ENCODE measurements at regions not wholly inside any gene's neighbourhood (a gene's known extent, or its start where the extent isn't known, plus 50 kb on each side); places are given as distances from the start of the nearest gene placed in this dataset.
"Not testable (repeated sequence)": the region's sequence is repeated elsewhere in the genome, so short reads cannot be mapped to it uniquely, and the experiment has no call there.

- DNase-seq, result no peak
These were observed 379.3 kb downstream of the MAFB start for GRCh38 chr20:40309731-40310130.

- DNase-seq, result no peak
These were observed 381.0 kb downstream of the MAFB start for GRCh38 chr20:40307997-40308396.

DNA sequence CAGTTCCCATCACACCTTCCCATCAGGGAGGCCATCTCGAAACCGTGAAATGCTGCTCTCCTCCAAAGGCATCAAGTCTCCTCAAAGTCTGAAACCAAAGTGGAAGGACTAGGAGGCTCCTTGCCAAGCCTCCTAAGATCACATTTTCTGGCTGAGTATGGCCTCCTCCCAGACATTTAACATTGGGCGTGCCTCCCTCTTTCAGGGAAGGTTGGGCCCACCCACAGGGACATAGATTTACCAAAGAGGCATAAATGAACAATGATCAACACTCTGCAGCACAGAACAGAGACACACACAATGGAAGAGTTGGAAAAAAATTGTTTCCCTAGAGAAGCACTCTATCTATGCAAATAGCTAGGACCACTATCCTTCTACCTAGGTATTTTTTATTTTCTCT lies 381.8 kb downstream of the MAFB start:
- no peak for DNase-seq

DNA sequence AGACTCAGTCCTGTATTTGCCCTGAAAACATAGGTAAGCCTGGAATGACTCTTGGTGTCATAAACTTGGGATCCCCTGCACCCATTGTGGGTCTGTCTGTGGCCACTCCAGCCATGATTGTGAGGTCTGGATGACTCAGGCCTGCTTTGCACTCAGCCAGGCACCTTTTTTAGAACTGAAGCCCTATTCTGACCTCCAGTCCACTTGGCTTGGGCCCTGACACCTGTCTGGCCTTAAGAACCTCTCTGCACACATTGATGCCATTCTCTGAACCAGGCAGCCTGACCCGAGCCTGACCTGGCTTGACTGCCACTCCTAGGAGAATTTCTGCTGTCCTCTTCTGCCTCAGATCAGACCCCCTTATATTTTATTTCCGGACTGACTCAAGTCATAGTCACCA lies 383.7 kb downstream of the MAFB start:
- DNase-seq, result no peak

GRCh38 chr20:40304119-40304613 lies 384.9 kb downstream of the MAFB start:
- DNase-seq, result no peak

DNA sequence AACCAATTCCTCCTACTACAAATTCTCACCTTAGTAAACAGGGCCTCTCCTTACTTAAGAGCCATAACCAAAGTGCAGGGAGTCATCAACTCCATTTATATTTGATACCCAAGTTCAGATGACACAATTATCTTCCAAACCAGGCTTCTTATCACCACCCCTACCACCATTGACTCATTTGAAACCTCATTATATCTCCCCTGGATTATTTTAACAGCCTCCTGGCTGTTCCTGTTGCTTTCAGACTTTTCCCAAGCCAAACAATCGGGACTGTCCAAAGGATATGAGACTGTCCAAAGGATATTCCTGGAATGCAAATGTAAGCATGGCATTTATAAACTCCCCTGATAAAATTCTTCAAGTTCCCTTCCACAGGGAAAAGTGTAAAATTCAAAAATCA lies 394.3 kb downstream of the MAFB start:
- no peak for DNase-seq

DNA sequence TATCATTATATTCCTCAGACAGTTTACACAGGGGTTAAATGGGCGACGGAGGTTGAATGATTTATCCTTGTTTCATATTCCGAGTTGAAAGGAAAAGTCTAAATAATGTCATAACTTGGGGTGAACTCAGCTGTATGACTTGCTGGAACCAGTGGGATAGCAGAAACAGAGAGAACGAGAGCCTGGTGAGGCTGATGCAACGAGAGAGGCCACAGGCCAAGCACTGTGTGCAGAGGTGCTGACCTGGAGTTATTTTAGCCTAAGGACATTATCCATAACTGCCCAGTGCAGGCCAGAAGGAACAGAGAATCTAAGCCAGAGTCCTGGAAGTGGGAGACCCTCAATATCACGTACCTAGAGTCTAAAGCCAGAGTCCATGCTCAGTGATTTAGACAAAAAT lies 394.9 kb downstream of the MAFB start:
- DNase-seq, result no peak

DNA sequence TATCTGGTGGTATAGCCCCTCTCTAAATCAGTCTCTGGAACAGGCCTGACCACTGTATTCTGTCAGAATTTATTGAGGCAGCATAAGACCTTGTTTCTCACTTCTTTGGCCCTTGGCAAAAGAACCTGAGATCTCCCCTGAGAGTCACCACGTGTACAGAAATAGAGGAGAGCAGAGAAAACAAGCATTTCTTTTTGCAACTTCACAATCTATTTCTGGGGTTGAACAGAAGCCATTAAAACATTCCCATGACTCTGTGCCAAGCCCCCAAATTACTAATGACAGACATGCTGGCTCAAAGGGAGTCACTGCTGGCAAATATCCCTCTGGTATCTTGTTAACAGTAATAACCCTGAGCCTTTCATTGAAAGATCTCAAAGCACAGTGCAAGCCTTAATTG lies 395.3 kb downstream of the MAFB start:
- no peak for DNase-seq

- DNase-seq, result no peak
These were observed 397.4 kb downstream of the MAFB start for GRCh38 chr20:40291493-40292135.

GRCh38 chr20:40287683-40288082 lies 401.4 kb downstream of the MAFB start:
- DNase-seq, result no peak

DNA sequence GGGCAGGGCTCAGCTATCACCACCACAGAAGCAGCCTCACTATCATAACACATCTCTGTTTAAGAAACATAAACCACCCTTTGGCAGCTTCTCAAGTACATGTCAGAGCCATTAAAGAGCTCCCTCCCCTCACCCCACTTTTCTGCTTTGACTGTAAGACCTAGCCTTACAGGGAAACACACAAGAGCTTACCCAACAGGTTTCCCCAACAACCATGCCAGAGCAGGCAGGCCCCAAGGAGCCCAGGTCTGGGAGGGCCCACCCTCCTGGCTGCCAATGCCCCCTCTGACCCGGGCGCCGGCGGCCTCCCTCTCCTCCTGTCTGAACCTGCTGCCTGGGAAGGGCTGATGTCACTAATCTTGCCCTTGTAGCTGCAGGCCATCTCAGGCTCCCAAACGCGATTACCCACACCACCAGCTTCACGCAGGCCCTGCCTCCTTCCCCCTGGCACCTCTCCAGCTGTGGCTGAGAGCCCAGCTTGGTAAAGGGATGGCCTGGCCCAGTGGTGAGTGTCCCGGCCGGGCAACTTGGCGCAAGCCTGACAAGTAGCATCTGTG lies 402.0 kb downstream of the MAFB start:
- no peak for DNase-seq

- no peak for DNase-seq
These were observed 404.4 kb downstream of the MAFB start for GRCh38 chr20:40284611-40285010.

- no peak for DNase-seq
These were observed 405.3 kb downstream of the MAFB start for GRCh38 chr20:40283689-40284088.

- DNase-seq, result no peak
These were observed 406.1 kb downstream of the MAFB start for GRCh38 chr20:40282941-40283340.

DNA sequence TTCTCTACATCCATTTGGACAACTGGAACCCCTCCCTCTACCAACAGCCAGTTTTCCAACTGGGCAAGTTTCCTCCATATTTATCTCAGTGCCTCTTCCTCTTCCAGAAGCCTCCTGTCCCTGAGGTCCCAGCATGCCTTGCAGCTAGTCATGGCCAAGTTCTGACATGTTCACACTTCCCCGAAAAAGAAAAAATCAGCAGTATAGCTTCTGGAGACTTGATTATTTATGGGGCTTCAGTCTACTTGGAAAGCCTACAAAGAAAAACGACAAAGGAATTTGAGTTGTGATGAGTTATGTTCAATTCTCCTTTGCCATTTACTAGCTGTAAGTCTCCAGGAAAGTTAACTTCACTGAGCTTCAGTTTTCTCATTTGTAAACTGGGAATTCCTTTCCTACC lies 406.5 kb downstream of the MAFB start:
- no peak for DNase-seq

- DNase-seq, result no peak
These were observed 408.4 kb downstream of the MAFB start for GRCh38 chr20:40280616-40281015.

DNA sequence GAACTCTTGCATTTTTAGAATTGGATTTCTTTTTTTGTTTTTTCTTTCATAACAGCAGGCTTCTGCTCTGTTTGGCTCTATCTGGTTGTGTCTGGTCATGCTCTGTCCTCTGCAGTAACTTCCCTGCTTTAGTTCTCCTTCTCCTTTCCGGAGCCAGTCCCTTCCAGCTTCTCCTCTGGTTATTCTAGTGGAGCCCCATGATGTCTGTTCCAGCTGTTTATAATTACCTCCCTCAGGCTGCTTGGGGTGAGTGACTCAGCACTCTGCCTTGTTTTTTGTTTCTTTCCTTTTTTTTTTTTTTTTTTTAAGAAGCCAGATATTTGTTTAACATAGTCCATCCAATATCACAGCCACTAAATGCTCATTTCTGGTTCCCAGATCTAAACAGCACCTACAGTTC lies 409.6 kb downstream of the MAFB start:
- DNase-seq, result no peak

- no peak for DNase-seq
These were observed 410.4 kb downstream of the MAFB start for GRCh38 chr20:40278673-40279072.

GRCh38 chr20:40276301-40276700 lies 412.7 kb downstream of the MAFB start:
- DNase-seq, result no peak

GRCh38 chr20:40275738-40276137 lies 413.3 kb downstream of the MAFB start:
- DNase-seq, result no peak

DNA sequence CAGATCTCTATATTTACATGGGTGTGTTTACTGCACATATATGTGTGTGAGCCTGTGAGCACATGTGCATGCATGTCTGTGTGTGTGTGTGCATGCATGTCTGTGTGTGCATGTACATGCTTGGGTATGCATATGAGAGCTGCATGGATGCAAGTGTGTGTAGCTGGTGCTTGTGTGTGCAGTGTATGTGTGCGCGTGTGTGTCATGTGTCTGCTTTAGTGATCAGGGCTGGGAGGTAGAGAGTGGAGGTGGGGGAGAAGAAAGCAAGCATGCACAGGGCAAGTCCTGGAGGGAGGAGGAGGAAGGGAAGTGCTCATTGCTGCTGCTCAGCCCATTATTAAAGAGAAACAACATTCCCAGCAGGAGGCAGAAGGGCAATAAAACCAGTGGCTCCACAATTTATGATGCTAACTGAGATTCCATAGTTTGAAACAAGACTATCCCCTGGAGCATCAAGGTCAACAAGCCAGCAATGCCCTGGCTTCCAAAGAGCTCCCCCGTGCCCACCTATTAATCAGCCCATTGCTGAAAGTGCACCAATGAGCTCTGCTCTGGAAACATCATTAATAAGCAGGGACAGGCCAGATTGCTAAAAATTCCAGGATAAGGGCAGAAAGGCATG lies 414.0 kb downstream of the MAFB start:
- no peak for DNase-seq

GRCh38 chr20:40269274-40269673 lies 419.8 kb downstream of the MAFB start:
- DNase-seq, result not testable (repeated sequence)

GRCh38 chr20:40268321-40269075 lies 420.5 kb downstream of the MAFB start:
- DNase-seq, result no peak
